Heart right ventricle (tissue), 16 donors: ENCODE measurements at regions not wholly inside any gene's neighbourhood (a gene's known extent, or its start where the extent isn't known, plus 50 kb on each side); places are given as distances from the start of the nearest gene placed in this dataset.

Experiments
- ATAC-seq, 8 donors: fragments of 200-7000 bp; cut with Tn5 transposase; one replicate each; pipeline ENCODE4 v1.9.1; 2020; ENCODE audit warnings: mild to moderate bottlenecking in 8 of 8, moderate library complexity in 8 of 8, moderate number of reproducible peaks in 1 of 8
- DNase-seq, 2 donors: peaks; one replicate each; pipeline ENCODE4 v3.0.0-alpha.2; 2020
- H3K27ac ChIP-seq, 10 donors: fragments of 200-600 bp; sonication (generic) in 2 of 10; one replicate each; pipeline versions ENCODE4 v1.5.0 to v1.8.0; 2020 to 2022; ENCODE audit warnings: mild to moderate bottlenecking in 3 of 10
- H3K27me3 ChIP-seq, 7 donors: fragments of 200-600 bp; one replicate each; pipeline ENCODE4 v1.8.0; 2021 to 2022; ENCODE audit warnings: mild to moderate bottlenecking in 2 of 7
- H3K36me3 ChIP-seq, 9 donors: fragments of 200-600 bp; sonication (generic) in 1 of 9; one replicate each; pipeline versions ENCODE4 v1.5.0 to v1.8.0; 2020 to 2022; ENCODE audit warnings: mild to moderate bottlenecking in 2 of 9
- H3K4me1 ChIP-seq, 9 donors: fragments of 200-600 bp; sonication (generic) in 1 of 9; one replicate each; pipeline versions ENCODE4 v1.5.0 to v1.8.0; 2020 to 2022; ENCODE audit warnings: mild to moderate bottlenecking in 4 of 9
- H3K4me3 ChIP-seq, 10 donors: fragments of 200-600 bp; sonication (generic) in 2 of 10; one replicate each; pipeline versions ENCODE4 v1.5.0 to v1.8.0; 2020 to 2022; ENCODE audit warnings: mild to moderate bottlenecking in 7 of 10, moderate library complexity in 2 of 10
- H3K9me3 ChIP-seq, 11 donors: fragments of 200-600 bp in 10 of 11; sonication (generic) in 2 of 11; one replicate each; pipeline versions ENCODE4 v1.5.0 to v1.8.0; 2013 to 2022; ENCODE audit warnings: mild to moderate bottlenecking in 2 of 11, control low read depth in 1 of 11, moderate library complexity in 1 of 11
- WGBS, 2 donors: extraction: QIAGEN DNeasy Blood & Tissue Kit; methylation state at CpG; one replicate each; pipeline ENCODE4 v1.1.7; 2013; ENCODE audit warnings: inconsistent platforms in 1 of 2; 5-methylcytosine and 5-hydroxymethylcytosine counted together
- intact Hi-C, 10 donors: fragments of 100-400 bp; cut with DNase I; formaldehyde crosslinking; loops; one replicate each; pipeline versions ENCODE4 v1.11.1 to v1.14.2; 2022
- TF ChIP-seq, protein P1 (sequence below), 9 donors: fragments of 200-600 bp; sonication (generic) in 2 of 9; IDR thresholded peaks; one replicate each; pipeline versions ENCODE4 v1.5.0 to v1.8.0; 2021 to 2022; ENCODE audit warnings: antibody characterized with exemption in 9 of 9, mild to moderate bottlenecking in 5 of 9, moderate library complexity in 1 of 9
- donor health status: Arrhythmogenic right ventricular cardiomyopathy.
- donor health status: ischemic (EF 13 %, LVEDD 7.1; RV severe dilation, severe dysfunction).
- donor health status: healthy with polysubstance abuse.
- donor health status: DM: no; HTN: yes; CAD: no.
- donor health status: DM: no; HTN: no; CAD: no.
- donor health status: ischemic (EF 25% LVEDD 6.9; RV normal size, moderate dysfunction).
- donor health status: ischemic (EF 25% LVEDD 5.7; RV mildly dilated, moderate dysfunction).
- donor health status: healthy.
- donor health status: DM: yes; HTN: yes; CAD: no.
- donor health status: Ischemic cardiomyopathy.
- donor health status: ischemic (EF 35%, LVEDD 5.7; RV mildly dilated, moderate dysfunction).
- donor health status: nonischemic (EF 11% LVEDD 7.7; RV severe dilation, severe dysfunction).
- donor health status: DM: yes; HTN: yes; CAD: no.
- donor health status: PGD.
- donor health status: ischemic (EF 29% LVEDD 5.4; RV normal size, mild dysfunction).
- donor health status: nonischemic (EF 23%, LVEDD 6.1; RV moderate dilation, normal function).

DNA sequence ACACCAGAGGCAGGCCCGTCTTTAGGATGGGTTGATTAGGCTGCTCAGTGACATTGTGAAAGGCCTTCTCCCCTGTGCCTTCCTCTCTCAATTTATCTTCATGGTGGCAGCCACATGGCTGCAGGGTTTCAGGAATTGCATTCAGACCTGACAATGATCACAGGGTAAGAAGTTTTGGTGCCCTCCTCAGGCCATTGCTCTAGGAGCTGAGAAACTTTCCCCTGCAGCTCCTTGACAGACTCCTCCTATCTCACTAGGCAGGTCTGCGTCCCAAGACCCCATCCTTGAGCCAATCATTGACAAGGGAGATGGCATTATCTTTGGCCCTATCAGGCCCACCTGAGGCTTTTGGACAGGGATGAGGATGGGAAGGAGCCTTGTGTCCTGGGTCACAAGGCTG lies 57.4 kb upstream of the ANO4 start:
- TF ChIP-seq, protein P1, sequence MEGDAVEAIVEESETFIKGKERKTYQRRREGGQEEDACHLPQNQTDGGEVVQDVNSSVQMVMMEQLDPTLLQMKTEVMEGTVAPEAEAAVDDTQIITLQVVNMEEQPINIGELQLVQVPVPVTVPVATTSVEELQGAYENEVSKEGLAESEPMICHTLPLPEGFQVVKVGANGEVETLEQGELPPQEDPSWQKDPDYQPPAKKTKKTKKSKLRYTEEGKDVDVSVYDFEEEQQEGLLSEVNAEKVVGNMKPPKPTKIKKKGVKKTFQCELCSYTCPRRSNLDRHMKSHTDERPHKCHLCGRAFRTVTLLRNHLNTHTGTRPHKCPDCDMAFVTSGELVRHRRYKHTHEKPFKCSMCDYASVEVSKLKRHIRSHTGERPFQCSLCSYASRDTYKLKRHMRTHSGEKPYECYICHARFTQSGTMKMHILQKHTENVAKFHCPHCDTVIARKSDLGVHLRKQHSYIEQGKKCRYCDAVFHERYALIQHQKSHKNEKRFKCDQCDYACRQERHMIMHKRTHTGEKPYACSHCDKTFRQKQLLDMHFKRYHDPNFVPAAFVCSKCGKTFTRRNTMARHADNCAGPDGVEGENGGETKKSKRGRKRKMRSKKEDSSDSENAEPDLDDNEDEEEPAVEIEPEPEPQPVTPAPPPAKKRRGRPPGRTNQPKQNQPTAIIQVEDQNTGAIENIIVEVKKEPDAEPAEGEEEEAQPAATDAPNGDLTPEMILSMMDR (IDR thresholded peaks at IDR 0.05), result no peak
- ATAC-seq (no peak), DNase-seq (no peak)
- H3K36me3 ChIP-seq, result no peaks in the 10 kb centered on the region
- intact Hi-C loops, result loop anchor here in 4 of 10 donors (5.0 to 10.0 kb wide), 5 partner anchors 162 to 505 kb away; partner anchors contain the start of genes GAS2L3 (in 1 of the 4) and SLC17A8 (in 1 of the 4)
- H3K9me3 ChIP-seq, result no peaks in the 10 kb centered on the region
- 74% methylated on average over 2 of the region's 2 CpGs for WGBS, 2 donors
- H3K4me1 ChIP-seq, result no peaks in the 10 kb centered on the region
- peaks cover 0 to 29% (median 9%) of the 10 kb centered on the region in 7 donors for H3K27me3 ChIP-seq
- no peak overlapping the region for H3K27ac ChIP-seq
- H3K4me3 ChIP-seq, result no peak overlapping the region

GRCh38 chr12:100738086-100738485 lies 56.5 kb upstream of the ANO4 start:
- Histone ChIP-seq H3K4me1 (no peaks in the 10 kb centered on the region), H3K9me3 (no peaks in the 10 kb centered on the region), H3K27ac (no peak overlapping the region), H3K36me3 (no peaks in the 10 kb centered on the region), H3K4me3 (no peak overlapping the region), H3K27me3 (peaks cover 0 to 25% (median 5%) of the 10 kb centered on the region in 7 donors)
- WGBS, 2 donors, result 64 to 72% methylated on average over 2 of the region's 2 CpGs
- DNase-seq (no peak), ATAC-seq (no peak)
- intact Hi-C loops, result loop anchor here in 4 of 10 donors (5.0 to 10.0 kb wide), 5 partner anchors 163 to 506 kb away; partner anchors contain the start of genes GAS2L3 (in 1 of the 4) and SLC17A8 (in 1 of the 4)
- TF ChIP-seq, protein P1 (IDR thresholded peaks at IDR 0.05), result no peak

DNA sequence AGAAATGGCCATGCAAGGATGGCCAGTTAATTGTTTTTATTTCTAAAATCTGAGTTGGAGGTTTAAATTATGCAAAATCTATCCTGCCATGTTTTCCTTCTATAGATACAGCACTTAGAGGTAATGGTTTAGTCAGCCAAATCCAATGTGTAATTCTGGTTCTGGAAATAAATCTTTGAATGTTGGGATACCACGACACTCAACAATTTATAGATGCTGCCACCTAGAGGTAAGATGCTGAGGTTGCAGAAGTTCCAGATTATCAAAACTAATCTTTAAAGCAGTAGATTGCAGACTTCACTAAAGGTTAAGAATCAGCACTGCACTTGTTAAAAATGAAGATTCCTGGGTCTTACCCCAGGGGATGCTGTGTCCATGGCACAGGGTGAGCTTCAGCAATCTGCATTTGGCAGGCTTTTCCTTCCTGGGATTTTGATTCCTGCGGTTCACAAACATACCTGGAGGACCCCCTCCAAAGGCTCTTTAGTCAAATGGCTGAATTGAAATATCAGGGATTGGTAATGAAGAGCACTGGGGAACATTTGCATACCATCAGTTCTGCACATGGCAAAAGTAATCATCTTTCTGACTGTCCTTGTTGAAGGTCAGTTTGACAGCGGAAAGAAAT lies 53.4 kb upstream of the ANO4 start:
- TF ChIP-seq, protein P1 (IDR thresholded peaks at IDR 0.05), result peak; percentile 48 to 79 (median 62)
- no peaks in the 10 kb centered on the region for H3K4me1 ChIP-seq
- intact Hi-C loops, result loop anchor here in 5 of 10 donors (1.0 to 10.0 kb wide), 6 partner anchors 74 to 509 kb away; no protein-coding TSS in a partner anchor
- H3K9me3 ChIP-seq, result peaks cover 0 to 16% (median 0%) of the 10 kb centered on the region in 11 donors
- no peaks in the 10 kb centered on the region for H3K36me3 ChIP-seq
- peaks cover 0 to 14% (median 2%) of the 10 kb centered on the region in 7 donors for H3K27me3 ChIP-seq
- no peak overlapping the region for H3K27ac ChIP-seq
- ATAC-seq (no peak), DNase-seq (no peak)
- no peak overlapping the region for H3K4me3 ChIP-seq
- 54 to 59% methylated on average over 3 of the region's 3 CpGs for WGBS, 2 donors

GRCh38 chr12:100743060-100743459 lies 51.5 kb upstream of the ANO4 start:
- intact Hi-C loops, result loop anchor here in 5 of 10 donors (5.0 to 10.0 kb wide), 5 partner anchors 76 to 511 kb away; no protein-coding TSS in a partner anchor
- WGBS, 2 donors, result 84 to 90% methylated on average over 1 of the region's 1 CpG

More at GRCh38 chr12:100743060-100743459, 51.5 kb upstream of the ANO4 start:
- peaks cover 0 to 16% (median 0%) of the 10 kb centered on the region in 11 donors for H3K9me3 ChIP-seq
- DNase-seq (no peak), ATAC-seq (no peak)
- no peaks in the 10 kb centered on the region for H3K36me3 ChIP-seq
- H3K27me3 ChIP-seq, result no peaks in the 10 kb centered on the region
- H3K27ac ChIP-seq, result no peak overlapping the region
- H3K4me1 ChIP-seq, result no peaks in the 10 kb centered on the region
- TF ChIP-seq, protein P1 (IDR thresholded peaks at IDR 0.05), result no peak
- H3K4me3 ChIP-seq, result no peak overlapping the region
